Activated naive CD4-positive, alpha-beta T cell (primary cell): ENCODE measurements at regions not wholly inside any gene's neighbourhood (a gene's known extent, or its start where the extent isn't known, plus 50 kb on each side); places are given as distances from the start of the nearest gene placed in this dataset.

ENCODE experiments used
- DNase-seq, 4 experiments: peaks; one replicate each; lab custom pipeline; 2025; lab: John Stamatoyannopoulos, UW

DNA sequence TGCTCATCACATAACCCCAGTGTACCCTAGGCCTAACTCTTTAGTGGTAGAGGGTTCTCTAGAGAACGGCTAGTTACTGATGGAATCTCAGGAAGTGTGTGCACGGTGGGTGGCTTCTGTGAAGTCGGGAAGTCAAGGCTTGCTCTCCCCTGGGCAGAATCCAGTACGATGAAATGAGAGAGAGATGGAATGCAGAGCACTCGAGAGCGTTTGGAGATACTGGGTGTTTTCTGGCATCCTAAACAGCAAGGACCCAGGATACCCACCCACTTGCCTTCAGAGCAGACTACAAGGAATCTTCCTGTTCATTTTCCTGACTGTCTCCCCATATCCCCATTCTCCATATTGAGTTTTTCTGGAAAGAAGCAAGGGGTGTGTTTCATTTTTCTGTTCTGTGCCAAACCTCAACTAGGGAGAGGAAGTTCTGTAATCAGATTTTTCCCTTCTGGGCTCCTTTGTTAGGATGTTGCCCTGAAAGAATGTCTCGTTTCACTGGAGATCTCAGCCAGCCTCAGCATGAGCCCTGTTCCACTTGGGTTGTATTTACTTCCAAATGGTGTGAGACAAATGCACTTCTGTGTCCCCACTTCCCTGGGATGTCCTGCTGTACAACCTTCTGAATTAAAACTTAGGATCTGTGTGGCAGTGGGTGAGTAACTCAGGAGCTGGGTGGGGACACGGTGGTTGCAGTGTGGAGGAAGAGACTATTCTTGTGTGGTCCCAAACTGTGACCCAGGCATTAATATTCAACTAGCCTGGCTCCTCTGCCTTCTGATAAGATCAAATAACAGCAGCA lies 108.9 kb upstream of the SPRY4 start:
- DNase-seq: no peak

DNA sequence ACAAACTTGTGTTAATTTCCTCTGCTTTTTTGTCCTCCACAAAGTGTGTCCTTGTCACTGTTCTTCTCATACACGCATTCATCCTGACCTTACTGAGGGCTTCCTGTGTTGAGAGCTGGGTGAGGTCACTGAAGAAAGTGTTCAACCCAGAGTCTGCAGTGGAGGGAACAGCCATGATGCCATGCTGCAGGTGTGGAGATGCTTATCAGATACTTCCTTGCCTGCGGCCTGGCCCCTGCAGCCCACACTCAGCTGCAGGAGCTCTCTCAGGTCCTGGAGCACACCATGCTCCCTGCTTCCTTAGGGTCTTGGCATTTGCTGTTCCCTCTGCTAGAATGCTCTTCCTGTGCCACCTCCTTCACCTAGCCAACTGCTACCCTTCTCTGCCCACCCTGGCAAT lies 108.1 kb upstream of the SPRY4 start:
- DNase-seq: peak in 1 of 4 experiments; percentile 10

DNA sequence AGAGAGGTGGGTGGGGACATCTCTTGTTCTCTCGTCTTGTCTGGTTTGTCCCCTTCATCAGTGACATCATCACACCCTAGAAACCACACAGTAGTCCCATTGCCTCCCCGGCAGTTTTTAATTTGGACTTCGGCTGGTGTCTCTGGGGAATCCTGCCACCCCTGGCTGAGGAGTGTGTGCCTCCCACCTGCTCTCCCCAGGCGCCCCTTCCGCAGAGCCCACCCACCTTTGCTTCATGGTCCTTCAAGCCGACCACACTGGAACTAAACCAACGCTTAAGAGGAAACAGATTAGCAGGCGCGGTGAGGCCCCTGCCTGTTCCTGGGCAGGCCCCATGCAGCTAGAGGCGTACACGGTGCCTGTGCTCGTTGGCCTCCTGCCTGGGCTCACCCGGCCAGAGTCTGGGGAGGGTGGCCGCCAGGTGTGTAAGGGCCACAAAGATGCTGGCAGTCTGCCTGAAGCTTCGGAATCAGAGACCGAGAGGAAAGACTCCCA lies 107.6 kb upstream of the SPRY4 start:
- DNase-seq: no peak

DNA sequence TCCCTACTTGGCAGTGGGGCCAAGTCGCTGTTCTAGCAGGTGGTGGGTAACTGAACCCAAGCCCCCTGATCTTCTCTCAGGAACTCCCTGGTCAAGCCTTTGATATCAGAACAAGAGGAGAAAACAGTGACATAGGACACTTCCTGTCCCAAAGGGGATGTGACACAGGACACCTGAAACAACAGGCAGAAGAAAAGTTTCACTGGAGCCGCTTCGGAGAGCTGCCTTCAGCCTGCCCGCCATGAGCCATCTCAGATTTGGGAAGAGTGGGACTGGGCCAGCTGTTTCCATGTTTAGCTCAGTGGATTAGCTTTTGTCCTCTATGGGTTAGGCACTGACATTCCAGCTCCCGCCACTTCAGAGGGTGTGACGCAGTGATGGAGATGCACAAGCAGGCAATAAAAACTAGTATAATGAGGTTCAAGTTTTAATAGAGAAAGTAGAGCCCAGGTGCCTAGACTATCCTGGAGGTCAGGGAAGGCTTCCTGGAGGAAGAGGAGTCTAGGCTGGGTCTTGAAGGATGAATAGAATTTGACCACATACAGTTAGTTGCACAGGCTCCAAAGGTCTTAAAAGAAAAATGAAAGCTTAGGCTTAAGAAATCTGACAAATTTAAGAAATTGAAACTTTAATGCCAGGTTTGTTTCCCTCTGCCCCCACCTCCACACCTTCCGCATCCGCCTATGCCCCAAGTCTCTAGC lies 104.1 kb upstream of the SPRY4 start:
- no peak for DNase-seq

DNA sequence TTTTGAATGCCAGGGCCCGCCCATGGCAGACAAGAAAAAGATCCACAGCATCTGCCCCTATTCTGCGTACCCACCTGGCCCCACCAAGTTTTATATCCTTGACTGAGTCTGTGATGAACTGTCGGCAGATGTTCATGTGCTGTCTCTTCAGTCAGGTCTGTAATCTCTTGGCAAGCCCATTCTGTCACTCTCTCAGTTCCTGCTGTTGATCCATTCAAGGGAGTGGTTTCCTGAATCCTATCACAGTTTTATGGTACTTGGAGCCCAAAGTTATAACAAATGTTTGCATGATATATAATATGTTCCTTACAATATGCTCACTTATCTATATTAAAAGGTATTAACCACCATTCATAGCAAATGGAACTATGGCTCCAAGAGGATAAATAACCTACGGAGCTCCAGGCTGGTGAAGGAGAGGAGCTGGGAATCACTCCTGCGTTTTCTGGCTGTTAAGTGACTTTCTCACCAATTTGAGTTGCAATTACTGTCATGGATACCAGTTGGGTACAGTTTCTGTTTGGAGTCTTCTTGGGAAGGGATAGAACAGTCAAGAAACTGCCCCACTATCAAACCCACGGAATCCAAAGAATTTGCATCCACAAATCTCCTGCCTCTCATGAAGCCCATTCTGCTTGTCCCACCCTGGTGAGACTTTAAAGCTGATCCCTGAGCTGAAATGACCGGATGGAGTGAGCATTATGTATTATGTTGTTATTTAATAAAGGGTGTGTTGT lies 103.4 kb upstream of the SPRY4 start:
- no peak for DNase-seq

DNA sequence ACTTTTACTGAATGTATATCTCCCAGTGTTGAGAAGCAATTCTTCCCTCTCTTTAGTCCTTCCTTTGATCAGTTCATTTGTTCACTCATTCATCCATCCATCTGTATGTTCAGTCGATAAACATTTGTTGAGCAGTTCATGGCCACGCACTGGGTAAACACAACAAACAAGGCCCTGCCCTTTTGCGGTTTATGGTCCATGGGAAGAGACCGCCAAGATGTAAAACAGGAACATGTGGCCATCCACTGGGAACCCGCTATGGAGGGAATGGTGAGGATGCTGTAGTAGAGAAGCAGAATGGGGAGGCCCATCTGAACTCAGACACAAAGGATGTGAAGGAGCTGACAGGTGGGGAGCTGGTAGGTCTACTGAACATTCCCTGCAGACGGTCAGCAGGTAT lies 102.7 kb upstream of the SPRY4 start:
- DNase-seq: no peak

DNA sequence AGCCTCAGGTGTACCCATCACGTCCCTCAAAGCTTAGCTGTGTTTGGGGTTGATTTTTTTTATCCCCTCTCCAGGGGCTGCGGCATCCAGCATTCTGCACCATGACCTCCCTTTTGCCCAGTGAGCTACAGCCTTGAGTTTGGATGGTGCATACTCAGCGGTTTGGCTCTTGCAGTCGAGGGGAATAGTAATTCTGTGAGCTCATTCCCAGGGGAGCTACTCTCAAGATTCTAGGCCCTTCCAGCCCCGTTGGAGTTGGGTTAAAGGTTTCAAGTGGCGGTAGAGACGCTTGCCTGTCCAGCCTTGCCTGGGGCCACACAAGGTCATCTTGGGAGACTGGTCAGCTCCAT lies 102.2 kb upstream of the SPRY4 start:
- DNase-seq: no peak

DNA sequence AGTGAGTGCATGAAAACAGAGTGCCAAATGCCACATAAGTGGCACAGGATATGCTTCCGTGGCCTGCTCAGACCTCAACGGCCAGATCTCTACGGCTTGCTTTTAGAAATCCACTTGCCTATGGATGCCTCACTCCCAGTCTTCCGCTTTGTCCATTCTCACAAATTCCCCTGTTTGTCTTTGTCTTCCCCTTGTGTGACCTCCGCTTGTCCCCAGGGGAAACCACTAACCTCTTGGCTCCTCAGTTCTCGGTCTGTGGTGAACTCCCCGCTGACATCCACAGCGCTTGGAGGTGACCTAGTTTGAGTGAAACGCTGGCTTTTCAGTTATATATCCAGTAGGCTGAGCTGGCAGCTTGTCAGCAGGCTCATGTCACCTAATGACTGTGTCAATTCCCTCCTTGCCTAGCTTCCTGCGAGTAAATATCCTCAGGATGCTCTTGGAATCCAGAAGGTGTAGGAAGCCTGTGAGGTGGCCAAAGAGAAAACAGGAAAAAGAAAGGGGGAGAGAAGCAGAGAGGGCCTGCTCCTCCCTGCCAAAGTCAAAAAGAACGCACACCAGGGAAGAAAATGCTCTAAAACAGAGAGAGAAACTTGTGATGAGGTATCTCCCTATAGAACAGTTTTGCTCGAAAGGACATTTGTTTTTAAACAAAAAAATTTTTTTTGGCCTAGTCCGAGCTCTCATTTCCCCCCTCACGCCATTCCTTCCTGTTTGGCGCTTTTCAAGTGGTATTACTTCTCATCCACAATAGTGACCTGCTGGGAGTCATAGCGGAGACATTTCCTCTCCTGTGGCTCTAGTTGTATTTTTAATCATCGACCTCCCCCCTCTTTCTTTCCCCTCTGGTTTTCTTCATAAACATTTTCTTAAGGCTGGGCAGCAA lies 101.6 kb upstream of the SPRY4 start:
- peak in 1 of 4 experiments; percentile 3 for DNase-seq

DNA sequence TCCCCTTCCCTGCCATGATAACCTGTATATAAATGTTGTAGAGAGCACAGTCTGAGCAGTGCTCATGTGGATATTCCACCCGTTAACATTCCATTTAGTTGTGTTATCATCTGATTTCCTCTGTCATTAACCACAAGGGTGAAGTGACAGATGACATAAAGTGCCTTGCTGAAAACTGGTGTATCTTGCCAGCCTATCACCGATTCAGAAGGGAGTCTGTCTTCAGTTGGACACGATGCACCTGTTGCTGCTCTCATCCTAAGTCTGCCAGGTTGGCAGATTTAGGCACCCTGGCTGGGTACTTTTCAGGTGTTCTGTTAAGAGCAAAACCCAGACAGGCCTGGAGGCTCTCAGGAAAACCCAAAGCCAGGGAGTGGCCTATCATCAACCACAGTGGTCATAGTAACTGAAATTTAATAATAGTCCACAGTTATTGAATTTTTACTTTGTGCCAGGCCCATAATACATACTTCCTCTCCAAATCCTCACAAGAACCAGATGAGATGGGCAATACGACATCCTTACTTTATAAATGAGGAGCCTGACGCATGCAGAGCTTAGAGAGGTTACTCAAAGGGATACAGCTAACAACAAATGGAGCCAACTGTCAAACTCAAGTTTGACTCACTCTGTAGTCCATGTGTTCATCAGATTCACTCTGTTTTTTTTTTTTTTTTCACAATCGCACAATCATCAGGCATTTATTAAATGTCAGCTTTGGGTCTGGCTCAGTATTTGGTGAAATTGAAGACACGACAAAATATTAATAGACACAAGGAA lies 100.7 kb upstream of the SPRY4 start:
- DNase-seq: no peak

DNA sequence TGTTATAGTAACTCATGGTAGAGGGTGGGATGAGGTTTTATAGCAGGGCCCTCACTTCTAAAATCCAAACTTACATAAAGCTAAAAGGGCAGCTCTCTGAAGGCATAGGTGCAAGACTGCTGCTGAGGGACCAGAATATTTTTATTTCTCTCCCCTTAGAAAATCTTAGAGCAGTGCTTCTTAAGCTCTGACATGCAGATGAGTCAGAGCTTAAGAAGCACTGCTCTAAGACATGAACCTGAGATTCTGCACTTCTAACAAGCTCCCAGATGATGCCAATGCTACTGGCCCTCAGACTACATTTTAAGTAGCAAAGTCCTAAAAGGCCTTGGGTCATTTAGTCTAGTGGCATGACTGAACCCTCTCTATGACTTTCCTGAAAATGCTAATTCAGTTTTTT lies 97.6 kb upstream of the SPRY4 start:
- DNase-seq: no peak

DNA sequence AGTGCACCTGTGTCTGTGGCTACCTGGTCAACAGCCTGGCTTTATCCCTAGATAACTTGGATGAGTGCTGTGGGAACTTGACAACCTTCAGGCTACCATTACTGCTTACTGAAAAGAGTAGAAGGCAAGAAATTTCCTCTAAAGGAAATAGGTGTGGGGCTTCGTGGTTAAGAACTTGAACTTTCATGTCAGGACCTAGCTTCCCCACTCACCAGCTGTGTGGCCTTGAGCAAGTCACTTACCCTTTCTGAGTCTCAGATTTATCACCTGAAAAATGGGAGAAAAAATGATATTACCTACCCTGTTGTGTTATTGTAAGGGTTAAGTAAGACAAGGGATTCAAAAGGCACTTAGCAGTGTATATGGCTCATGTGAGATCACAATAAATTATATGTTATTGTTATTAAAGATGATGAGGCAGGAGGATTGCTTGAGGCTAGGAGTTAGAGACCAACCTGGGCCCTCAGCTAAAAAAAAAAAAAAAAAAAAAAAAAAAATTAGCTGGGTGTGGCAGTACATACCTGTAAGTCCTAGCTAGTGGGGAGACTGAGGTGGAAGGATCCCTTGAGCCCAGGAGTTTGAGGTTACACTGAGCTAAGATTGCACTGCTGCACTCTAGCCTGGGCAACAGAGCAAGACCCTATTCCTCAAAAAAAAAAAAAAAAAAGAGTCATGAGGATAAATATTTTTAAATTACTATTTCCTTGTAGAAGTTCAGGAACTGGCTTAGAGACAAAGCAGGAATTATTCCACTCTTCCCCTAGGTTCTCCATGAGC lies 97.0 kb upstream of the SPRY4 start:
- DNase-seq: no peak

DNA sequence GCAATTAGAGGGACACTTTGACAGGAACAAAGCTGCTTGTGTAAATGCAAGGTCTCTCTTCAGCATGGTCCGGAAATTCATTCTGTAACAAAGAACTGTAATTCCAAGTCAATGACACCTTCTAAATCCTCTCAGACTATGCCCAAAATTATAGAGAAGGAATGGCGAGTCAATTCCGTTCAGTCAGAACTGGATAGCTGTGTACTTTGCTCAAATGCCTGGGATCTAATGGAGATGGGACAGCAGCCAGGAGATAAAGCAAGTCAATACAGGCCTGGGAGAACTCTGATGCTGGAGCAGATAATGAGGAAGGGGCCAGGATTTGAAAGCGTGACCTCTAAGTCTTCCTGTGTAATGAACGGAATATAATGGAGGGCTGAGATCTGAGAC lies 96.4 kb upstream of the SPRY4 start:
- no peak for DNase-seq

DNA sequence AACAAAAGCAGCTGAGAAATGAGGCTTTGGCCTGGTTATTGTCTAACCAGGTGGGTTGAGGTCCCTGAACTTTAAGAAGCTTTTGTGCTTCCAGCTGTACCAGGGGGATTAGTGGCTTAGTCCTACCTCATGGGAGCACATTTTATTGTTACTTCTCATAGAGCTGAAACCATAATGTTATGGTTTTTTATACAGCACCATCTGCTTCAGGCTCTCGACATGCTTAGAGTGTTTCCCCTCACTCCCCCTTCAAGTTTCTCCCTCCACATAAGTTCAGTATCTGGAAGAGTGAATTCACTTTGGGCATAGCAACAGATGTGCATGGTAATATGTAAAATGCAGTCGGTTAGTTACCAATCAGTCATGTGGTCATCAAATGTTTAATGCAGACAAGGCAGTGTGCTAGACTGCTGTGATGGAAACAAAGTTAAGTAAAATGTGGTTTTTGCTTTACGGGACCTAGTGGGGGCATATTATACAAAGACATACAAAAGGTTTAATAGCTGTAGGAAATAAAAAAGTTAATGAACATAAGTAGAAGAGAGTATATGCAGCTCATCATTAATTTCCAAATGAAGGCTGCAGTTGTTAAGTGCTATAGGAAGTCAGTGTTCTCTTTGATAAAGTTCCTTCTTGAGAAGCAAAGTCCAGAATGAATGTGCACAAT lies 95.9 kb upstream of the SPRY4 start:
- DNase-seq: no peak

DNA sequence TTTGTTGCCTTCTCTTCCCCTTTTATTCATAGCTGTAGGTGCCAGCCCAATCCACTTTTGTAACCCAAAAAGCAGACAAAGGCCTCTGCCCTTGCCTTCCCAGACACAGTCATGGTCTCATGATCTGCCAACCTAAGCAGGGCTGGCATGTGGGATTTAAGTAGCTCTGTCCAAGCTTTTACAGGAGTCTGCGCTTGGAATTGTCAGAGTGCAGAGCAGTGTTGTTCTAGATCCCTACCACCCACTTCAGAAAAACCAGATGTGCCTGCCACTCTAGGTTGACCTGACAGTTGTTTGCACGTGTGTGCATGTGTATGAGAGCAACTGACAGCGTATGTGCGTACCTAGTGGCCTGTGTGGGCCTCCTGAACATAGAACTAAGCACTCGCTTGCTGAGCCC lies 87.8 kb upstream of the SPRY4 start:
- DNase-seq: no peak

DNA sequence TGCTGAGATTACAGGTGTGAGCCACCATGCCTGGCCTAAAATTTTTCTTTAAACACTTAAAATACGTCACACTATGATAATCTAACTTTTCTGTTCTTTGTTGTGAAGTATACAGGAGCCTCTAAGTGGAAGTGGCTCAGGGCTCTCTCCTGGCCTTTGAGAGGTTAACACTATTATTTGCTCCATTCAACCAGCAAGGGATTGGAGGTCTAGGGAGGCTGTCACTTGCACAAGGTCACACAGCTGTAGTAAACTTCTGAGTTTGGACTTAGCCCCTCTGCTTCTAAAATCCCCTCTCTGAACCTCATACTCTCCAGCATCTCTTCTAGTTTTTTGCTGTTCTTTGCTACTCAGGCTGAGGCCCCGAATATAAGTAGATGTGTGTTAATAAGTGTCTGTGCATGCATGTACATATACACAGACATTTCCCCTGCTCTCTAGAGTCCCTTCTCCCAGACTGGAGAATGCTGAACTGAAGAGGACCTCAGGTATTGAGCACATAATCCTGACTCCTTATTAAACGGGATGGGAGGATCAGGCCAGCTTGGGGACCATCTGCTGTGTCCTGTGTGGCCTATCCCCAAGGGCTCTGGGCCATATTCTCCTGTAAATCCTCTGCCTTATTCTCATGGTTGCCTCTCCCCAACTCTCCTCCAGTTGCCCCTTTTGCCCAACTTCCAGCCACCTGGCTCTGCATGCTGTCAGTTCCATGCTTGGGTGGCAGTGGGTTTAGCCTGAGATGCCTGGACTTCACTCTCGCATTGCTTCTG lies 87.0 kb upstream of the SPRY4 start:
- no peak for DNase-seq

DNA sequence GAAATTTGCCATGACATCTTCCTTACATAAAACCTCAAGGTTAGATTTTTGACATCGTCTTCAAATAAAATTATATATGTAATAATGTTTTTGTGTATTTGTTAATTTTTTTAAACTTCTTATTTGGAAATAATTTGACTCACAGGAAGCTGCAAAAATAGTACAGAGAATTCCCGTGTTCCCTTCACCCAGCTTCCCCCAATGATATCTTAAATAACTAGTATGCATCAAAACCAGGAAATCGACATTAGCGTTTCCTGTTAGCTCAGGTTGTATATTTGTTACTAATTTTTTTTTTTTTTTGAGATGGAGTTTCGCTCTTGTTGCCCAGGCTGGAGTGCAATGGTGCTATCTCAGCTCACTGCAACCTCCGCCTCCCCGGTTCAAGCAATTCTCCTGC lies 86.3 kb upstream of the SPRY4 start:
- DNase-seq: no peak

DNA sequence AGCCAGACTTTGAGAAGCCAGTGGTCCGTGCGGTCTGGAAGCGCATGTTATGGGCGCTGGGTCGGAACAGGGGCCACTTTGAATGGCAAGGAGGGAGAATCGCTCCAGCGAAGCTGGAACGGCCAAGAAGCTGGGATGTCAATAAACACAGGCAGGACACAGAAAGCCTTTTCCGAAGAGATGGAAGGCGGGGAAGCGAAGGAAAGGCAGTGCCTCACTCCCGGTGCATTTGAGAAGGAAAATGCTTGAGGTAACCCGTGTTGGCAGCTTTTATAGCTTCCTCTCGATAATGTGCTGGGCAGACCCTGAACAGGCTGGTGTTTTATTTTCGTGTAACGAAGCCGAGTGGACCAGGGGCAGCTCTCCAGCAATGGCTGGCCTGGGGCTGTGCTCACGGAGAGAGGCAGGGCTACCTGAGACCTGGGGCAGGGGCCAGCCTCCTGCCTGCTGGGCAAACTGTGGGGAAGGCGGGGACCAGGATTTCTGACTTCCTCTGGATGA lies 84.2 kb upstream of the SPRY4 start:
- DNase-seq: no peak

DNA sequence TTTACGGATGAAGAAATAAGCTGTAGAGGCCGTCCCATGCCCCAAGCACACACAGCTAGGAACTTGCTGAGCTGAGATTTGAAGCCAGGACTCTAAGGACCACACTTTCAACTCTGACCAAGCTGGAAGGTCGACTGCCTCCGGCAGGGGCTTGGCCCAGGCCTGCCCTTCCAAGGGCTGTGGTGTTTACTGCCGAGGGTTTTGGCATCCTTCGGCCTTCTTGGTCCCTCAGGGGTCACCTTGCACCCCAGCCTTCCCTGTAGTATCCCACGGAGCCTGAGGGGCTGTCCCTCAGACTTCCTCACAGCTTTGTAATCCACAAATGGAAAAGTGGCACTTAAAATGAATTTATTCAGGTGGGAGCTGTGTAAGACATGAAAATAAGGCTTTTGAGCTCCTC lies 83.7 kb upstream of the SPRY4 start:
- DNase-seq: no peak
